GM13977 (cell line): ENCODE measurements at regions not wholly inside any gene's neighbourhood (a gene's known extent, or its start where the extent isn't known, plus 50 kb on each side); places are given as distances from the start of the nearest gene placed in this dataset.
A peak's percentile ranks its signal among the peaks of the same experiment; 100 is the strongest.

Experiments
- DNase-seq: peaks from one replicate; pipeline ENCODE4 v3.0.0; 2012; ENCODE audit warnings: low spot score
- in situ Hi-C: fragments of 300-500 bp; cut with MboI; formaldehyde crosslinking; loops from one replicate; pipeline ENCODE4 v1.12.0; 2022; ENCODE audit warnings: low sequenced_read_pairs, low pct_unique_long_range_greater_than_20kb, mixed read lengths, inconsistent platforms; ENCODE audit not compliant: unreplicated experiment
- TF ChIP-seq, protein P1 (sequence below): IDR thresholded peaks from 2 replicates; pipeline ENCODE4 v1.5.1; 2012; ENCODE audit warnings: mild to moderate bottlenecking, control low read depth; ENCODE audit not compliant: insufficient read depth; ENCODE audit errors: extremely low read depth, missing control alignments

DNA sequence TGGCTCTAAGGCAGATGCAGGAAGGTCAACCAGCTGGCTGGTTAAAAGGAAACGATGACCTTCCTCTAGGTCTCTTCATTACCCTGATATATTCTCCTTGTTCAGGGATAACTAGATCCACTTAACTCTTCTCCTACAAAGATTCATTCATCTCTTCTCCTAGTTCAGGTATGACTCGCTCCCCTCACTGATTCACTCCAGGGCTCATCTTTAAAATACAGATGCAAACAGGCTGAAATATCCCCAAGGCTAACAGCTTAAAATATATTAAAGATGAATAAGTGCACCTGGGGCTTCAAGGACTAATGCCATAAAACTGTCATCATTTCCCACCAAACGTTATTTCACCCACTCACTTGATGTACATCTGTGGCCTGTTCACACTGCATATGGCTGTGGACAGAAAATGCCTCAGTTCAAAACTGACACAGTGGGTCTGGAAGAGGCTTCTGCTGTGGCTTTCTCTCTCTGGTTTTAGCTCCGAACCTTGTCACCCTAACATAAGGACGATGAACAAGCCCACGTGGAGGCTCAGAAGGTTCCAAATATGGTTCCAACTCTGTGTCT lies 366.9 kb downstream of the DEPDC1B start:
- DNase-seq = no peak
- in situ Hi-C loops = no loop called here
- TF ChIP-seq, protein P1, sequence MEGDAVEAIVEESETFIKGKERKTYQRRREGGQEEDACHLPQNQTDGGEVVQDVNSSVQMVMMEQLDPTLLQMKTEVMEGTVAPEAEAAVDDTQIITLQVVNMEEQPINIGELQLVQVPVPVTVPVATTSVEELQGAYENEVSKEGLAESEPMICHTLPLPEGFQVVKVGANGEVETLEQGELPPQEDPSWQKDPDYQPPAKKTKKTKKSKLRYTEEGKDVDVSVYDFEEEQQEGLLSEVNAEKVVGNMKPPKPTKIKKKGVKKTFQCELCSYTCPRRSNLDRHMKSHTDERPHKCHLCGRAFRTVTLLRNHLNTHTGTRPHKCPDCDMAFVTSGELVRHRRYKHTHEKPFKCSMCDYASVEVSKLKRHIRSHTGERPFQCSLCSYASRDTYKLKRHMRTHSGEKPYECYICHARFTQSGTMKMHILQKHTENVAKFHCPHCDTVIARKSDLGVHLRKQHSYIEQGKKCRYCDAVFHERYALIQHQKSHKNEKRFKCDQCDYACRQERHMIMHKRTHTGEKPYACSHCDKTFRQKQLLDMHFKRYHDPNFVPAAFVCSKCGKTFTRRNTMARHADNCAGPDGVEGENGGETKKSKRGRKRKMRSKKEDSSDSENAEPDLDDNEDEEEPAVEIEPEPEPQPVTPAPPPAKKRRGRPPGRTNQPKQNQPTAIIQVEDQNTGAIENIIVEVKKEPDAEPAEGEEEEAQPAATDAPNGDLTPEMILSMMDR = no peak

DNA sequence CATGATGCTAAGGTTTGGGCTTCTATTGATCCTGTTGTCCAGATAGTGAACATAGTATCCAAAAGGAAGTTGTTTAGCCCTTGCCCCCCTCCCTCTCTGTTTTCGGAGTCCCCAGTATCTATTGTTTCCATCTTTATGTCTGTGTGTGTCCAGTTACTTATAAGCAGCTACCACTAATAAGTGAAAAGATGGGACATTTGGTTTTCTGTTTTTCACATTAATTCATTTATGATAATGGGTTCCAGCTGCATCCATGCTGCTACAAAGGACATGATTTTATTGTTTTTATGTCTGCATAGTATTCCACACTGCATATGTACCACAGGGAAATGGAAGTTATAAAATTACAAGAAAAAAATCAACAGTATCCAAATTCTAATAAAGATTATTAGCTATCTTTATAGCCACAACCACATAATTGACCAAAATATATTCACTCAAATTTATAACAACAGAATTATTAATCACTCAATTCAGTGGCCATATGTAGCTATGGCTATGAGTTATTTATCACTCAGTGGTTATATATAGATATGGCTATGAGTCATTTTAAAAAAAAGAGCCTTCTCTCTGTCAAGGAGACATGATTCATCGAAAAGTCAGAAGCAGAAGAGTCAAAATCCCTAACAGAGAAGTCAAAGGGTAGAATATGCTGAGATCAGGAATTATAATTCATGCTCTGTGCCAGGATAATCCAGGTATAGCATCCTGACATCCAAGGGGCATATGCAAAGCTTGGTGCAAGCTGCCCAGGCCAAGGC lies 367.5 kb downstream of the DEPDC1B start:
- DNase-seq = peak; percentile 39
- in situ Hi-C loops = no loop called here
- TF ChIP-seq, protein P1 = no peak

DNA sequence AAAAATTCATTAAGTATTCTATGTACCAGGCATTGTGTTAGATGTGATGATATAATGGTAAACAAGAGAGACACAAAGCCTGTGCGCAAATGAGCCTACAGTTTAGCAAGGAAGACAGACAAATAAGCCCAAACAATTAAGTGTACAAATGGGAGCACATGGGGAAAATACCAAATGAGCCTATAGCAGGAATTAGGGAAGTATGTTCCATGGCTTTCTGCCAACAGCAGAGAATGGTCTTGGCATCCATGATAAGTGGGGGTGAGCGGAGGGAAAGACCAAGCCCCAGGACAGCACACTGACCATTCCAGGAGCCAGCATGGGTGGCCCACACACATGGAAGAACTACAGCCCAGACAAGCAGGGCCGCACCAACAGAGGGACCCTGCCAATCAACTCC lies 369.7 kb downstream of the DEPDC1B start:
- in situ Hi-C loops = no loop called here
- TF ChIP-seq, protein P1 = no peak
- no peak for DNase-seq

DNA sequence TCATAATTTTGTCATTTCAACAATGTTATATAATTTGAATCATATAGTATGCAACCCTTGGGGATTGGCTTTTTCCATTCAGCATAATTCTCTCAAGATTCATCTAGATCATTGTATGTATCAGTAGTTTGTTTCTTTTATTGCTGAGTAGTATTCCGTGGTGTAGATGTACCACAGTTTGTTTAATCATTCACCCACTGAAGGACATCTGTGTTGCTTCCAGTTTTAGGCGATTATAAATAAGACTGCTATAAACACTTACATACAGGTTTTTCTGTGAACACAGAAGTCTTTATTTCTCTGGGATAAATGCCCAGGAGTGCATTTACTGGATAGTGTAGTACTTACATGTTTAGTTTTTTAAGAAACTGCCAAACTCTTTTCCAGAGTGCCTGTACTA lies 374.1 kb downstream of the DEPDC1B start:
- TF ChIP-seq, protein P1 = no peak
- in situ Hi-C loops = no loop called here
- no peak for DNase-seq

DNA sequence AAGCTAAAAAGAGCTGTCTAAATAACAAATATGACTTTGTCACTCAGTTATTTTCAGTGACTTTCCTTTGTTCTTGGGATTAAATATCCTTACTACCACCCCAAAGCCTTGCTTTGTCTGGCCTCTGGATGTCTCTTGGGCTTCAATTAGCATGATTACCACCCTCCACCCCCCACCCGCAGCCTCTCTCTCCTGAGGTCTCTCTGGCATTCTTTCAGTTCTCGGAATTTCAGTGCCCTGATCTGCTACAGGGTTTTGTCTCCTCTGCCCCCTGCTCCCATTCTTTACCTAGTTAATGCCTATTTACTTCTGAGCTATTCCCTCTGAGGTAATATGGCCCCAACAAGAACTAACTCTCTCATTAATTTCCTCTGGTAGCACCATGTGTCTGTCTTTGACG lies 376.4 kb downstream of the DEPDC1B start:
- DNase-seq = no peak
- in situ Hi-C loops = no loop called here

DNA sequence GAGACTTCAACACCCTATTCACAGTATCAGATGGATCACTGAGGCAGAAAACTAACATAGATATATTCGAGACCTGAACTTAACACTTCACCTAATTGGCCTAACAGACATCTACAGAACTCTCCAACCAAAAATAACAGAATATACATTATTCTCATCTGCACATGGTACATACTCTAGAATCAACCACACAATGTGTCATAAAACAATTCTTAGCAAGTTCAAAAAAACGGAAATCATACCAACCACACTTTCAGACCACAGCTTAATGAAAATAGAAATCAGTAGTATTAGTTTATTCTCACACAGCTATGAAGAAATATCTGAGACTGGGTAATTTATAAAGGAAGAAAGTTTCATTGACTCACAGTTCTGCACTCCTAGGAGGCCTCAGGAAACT lies 387.9 kb downstream of the DEPDC1B start:
- in situ Hi-C loops = no loop called here
- TF ChIP-seq, protein P1 = no peak
- DNase-seq = no peak

More for the DNA sequence above, 376.4 kb downstream of the DEPDC1B start:
- TF ChIP-seq, protein P1 = no peak
